IMR-90 (cell line): ENCODE measurements at regions not wholly inside any gene's neighbourhood (a gene's known extent, or its start where the extent isn't known, plus 50 kb on each side); places are given as distances from the start of the nearest gene placed in this dataset.

Source experiments
- ATAC-seq: fragments of 200-7000 bp; cut with Tn5 transposase; 2 replicates; pipeline ENCODE4 v1.9.1; 2020; ENCODE audit warnings: low read depth, mild to moderate bottlenecking, moderate library complexity
- BruUV-seq: library from RNA; stranded (reverse); fragments of 400-500 nt; replicated peaks from 2 replicates; lab custom pipeline; 2021; lab: Mats Ljungman, UMichigan
- CTCF ChIA-PET: fragments of 300-600 bp; formaldehyde crosslinking; extraction: SDS; loops from one replicate; lab custom pipeline; 2021; ENCODE audit warnings: antibody characterized with exemption; lab: Yijun Ruan, JAX
- POLR2A ChIA-PET: fragments of 300-600 bp; sonication (Branson Sonifier 250); formaldehyde crosslinking; loops from one replicate; lab custom pipeline; 2022; ENCODE audit warnings: antibody characterized with exemption; ENCODE audit not compliant: unreplicated experiment; lab: Charles Lee
- DNase-seq: peaks from one replicate; pipeline ENCODE4 v3.0.0; 2013
- H2AFZ ChIP-seq: replicated peaks from 2 replicates; pipeline ENCODE3; 2013; ENCODE audit warnings: low read length, mild to moderate bottlenecking; ENCODE audit not compliant: poor library complexity
- H2AK5ac ChIP-seq: 2 replicates; pipeline ENCODE4 v1.6.1; 2013; ENCODE audit warnings: low read depth, low read length, inconsistent platforms
- H2AK9ac ChIP-seq: replicated peaks from 2 replicates; pipeline ENCODE3; 2013; ENCODE audit warnings: mild to moderate bottlenecking, low read depth, low read length, moderate library complexity; ENCODE audit not compliant: poor library complexity
- H2BK120ac ChIP-seq: 2 replicates; pipeline ENCODE4 v1.6.1; 2013; ENCODE audit warnings: low read depth, low read length, inconsistent platforms
- H2BK15ac ChIP-seq: 3 replicates; pipeline ENCODE4 v1.6.1; 2013; ENCODE audit warnings: low read depth, low read length, inconsistent platforms
- H2BK20ac ChIP-seq: 2 replicates; pipeline ENCODE4 v1.6.1; 2013; ENCODE audit warnings: low read depth, mild to moderate bottlenecking, inconsistent platforms, low read length, moderate library complexity
- H2BK5ac ChIP-seq: 2 replicates; pipeline ENCODE4 v1.6.1; 2013; ENCODE audit warnings: mild to moderate bottlenecking, low read depth, low read length, inconsistent platforms; ENCODE audit not compliant: poor library complexity, severe bottlenecking
- H3K14ac ChIP-seq: replicated peaks from 2 replicates; pipeline ENCODE4 v1.6.1; 2013; ENCODE audit warnings: low read depth, low read length, inconsistent platforms
- H3K18ac ChIP-seq: 2 replicates; pipeline ENCODE4 v1.6.1; 2013; ENCODE audit warnings: low read depth, low read length, control low read depth
- H3K23ac ChIP-seq: 2 replicates; pipeline ENCODE4 v1.6.1; 2013; ENCODE audit warnings: low read depth, low read length, inconsistent platforms
- H3K27ac ChIP-seq: 2 replicates; pipeline ENCODE4 v1.5.1; 2013; ENCODE audit warnings: mild to moderate bottlenecking, control low read depth, low read length; ENCODE audit not compliant: insufficient read depth
- H3K27me3 ChIP-seq: 2 replicates; pipeline ENCODE4 v1.6.1; 2013; ENCODE audit warnings: low read length; ENCODE audit not compliant: control insufficient read depth, insufficient read depth
- H3K36me3 ChIP-seq: 2 replicates; pipeline ENCODE4 v1.6.1; 2013; ENCODE audit warnings: low read length, mixed read lengths; ENCODE audit not compliant: control insufficient read depth, insufficient read depth
- H3K4ac ChIP-seq: 2 replicates; pipeline ENCODE4 v1.6.1; 2013; ENCODE audit warnings: low read depth, low read length, inconsistent platforms
- H3K4me1 ChIP-seq: 2 replicates; pipeline ENCODE4 v1.6.1; 2013; ENCODE audit warnings: low read length, mixed read lengths; ENCODE audit not compliant: control insufficient read depth, insufficient read depth
- H3K4me2 ChIP-seq: 2 replicates; pipeline ENCODE4 v1.6.1; 2013; ENCODE audit warnings: low read depth, mild to moderate bottlenecking, control low read depth, low read length, moderate library complexity
- H3K4me3 ChIP-seq: 2 replicates; pipeline ENCODE4 v1.5.1; 2013; ENCODE audit warnings: low read depth, mild to moderate bottlenecking, control low read depth, low read length, moderate library complexity; ENCODE audit not compliant: insufficient read depth
- H3K56ac ChIP-seq: 2 replicates; pipeline ENCODE4 v1.6.1; 2013; ENCODE audit warnings: low read length, inconsistent platforms; ENCODE audit not compliant: insufficient read depth; ENCODE audit errors: extremely low read depth
- H3K79me1 ChIP-seq, 2 experiments: 2 replicates each; pipeline ENCODE4 v1.6.1; 2013; ENCODE audit warnings: low read length in 2 of 2, inconsistent platforms in 1 of 2, low read depth in 1 of 2
- H3K9ac ChIP-seq: 2 replicates; pipeline ENCODE4 v1.6.1; 2013; ENCODE audit warnings: low read depth, low read length, control low read depth
- H3K9me1 ChIP-seq: 2 replicates; pipeline ENCODE4 v1.6.1; 2013; ENCODE audit warnings: low read length, inconsistent platforms; ENCODE audit not compliant: insufficient read depth
- H3K9me3 ChIP-seq: 2 replicates; pipeline ENCODE4 v1.6.1; 2013; ENCODE audit warnings: low read length; ENCODE audit not compliant: control insufficient read depth, insufficient read depth
- H4K20me1 ChIP-seq: 2 replicates; pipeline ENCODE4 v1.6.1; 2013; ENCODE audit warnings: low read length, inconsistent platforms; ENCODE audit not compliant: insufficient read depth
- H4K5ac ChIP-seq: 2 replicates; pipeline ENCODE4 v1.6.1; 2013; ENCODE audit warnings: mild to moderate bottlenecking, low read depth, low read length, control low read depth
- H4K8ac ChIP-seq, 2 experiments: 2 replicates each; pipeline ENCODE4 v1.6.1; 2013; ENCODE audit warnings: low read depth in 2 of 2, low read length in 2 of 2, control low read depth in 1 of 2, inconsistent platforms in 1 of 2
- H4K91ac ChIP-seq: 2 replicates; pipeline ENCODE4 v1.6.1; 2013; ENCODE audit warnings: low read depth, low read length, inconsistent platforms; ENCODE audit not compliant: insufficient read depth
- BHLHE40 ChIP-seq: fragments of 150-350 bp; IDR thresholded peaks from 2 replicates; pipeline ENCODE4 v1.6.1; 2016; ENCODE audit warnings: mild to moderate bottlenecking, low read depth, low read length
- CEBPB ChIP-seq: IDR thresholded peaks from 2 replicates; pipeline ENCODE4 v1.6.1; 2012; ENCODE audit warnings: low read depth, low read length, improper control_type of control experiment
- CHD1 ChIP-seq: IDR thresholded peaks from 2 replicates; pipeline ENCODE4 v1.6.1; 2012; ENCODE audit warnings: low read depth, low read length, improper control_type of control experiment
- FOS ChIP-seq: fragments of 150-350 bp; IDR thresholded peaks from 2 replicates; pipeline ENCODE4 v1.6.1; 2016; ENCODE audit warnings: low read depth, low read length
- MAFK ChIP-seq: IDR thresholded peaks from 2 replicates; pipeline ENCODE4 v1.6.1; 2012; ENCODE audit warnings: low read depth, low read length, improper control_type of control experiment
- MAZ ChIP-seq: IDR thresholded peaks from 2 replicates; pipeline ENCODE4 v1.6.1; 2012; ENCODE audit warnings: low read depth, mild to moderate bottlenecking, low read length, improper control_type of control experiment, moderate library complexity, borderline replicate concordance
- MXI1 ChIP-seq: IDR thresholded peaks from 2 replicates; pipeline ENCODE4 v1.6.1; 2012; ENCODE audit warnings: low read depth, mild to moderate bottlenecking, low read length, moderate library complexity, borderline replicate concordance
- NFE2L2 ChIP-seq: fragments of 150-350 bp; IDR thresholded peaks from 2 replicates; pipeline ENCODE4 v1.6.1; 2016; ENCODE audit warnings: low read depth, mild to moderate bottlenecking, low read length
- POLR2A ChIP-seq: IDR thresholded peaks from 2 replicates; pipeline ENCODE4 v1.6.1; 2012; ENCODE audit warnings: mild to moderate bottlenecking, low read depth, low read length
- RAD21 ChIP-seq: IDR thresholded peaks from 2 replicates; pipeline ENCODE4 v1.6.1; 2012; ENCODE audit warnings: low read length, improper control_type of control experiment
- RCOR1 ChIP-seq: IDR thresholded peaks from 2 replicates; pipeline ENCODE4 v1.6.1; 2012; ENCODE audit warnings: mild to moderate bottlenecking, low read length, improper control_type of control experiment; ENCODE audit not compliant: insufficient replicate concordance
- RFX5 ChIP-seq: IDR thresholded peaks from 2 replicates; pipeline ENCODE4 v1.8.0; 2012; ENCODE audit warnings: low read depth, mild to moderate bottlenecking, low read length, moderate library complexity
- SMC3 ChIP-seq: fragments of 150-350 bp; IDR thresholded peaks from 2 replicates; pipeline ENCODE4 v1.6.1; 2016; ENCODE audit warnings: low read depth, mild to moderate bottlenecking, antibody characterized with exemption, low read length, moderate library complexity
- WGBS, 2 experiments: methylation state at CpG; one replicate each; pipeline versions ENCODE4 v1.1.5 to v1.1.7; 2013; ENCODE audit warnings: missing lambda C conversion rate in 2 of 2; ENCODE audit not compliant: insufficient read length in 1 of 2; ENCODE audit errors: extremely low coverage in 2 of 2; 5-methylcytosine and 5-hydroxymethylcytosine counted together
- dilution Hi-C: fragments of 300-500 bp; cut with HindIII; formaldehyde crosslinking; loops from one replicate; pipeline ENCODE4 v1.14.3; 2018; ENCODE audit warnings: low sequenced_read_pairs; ENCODE audit not compliant: unreplicated experiment
- in situ Hi-C: fragments of 300-500 bp; cut with MboI; formaldehyde crosslinking; loops from 3 replicates; pipeline ENCODE4 v1.14.3; 2019; ENCODE audit warnings: low sequenced_read_pairs, inconsistent platforms, mixed read lengths
- intact Hi-C: fragments of 100-400 bp; cut with micrococcal nuclease; formaldehyde crosslinking; loops from 2 replicates; pipeline ENCODE4 v1.10.0; 2022
- TF ChIP-seq, protein P1 (sequence below): fragments of 150-350 bp; IDR thresholded peaks from 2 replicates; pipeline ENCODE4 v1.6.1; 2016; ENCODE audit warnings: low read depth, mild to moderate bottlenecking, low read length, moderate library complexity, borderline replicate concordance
- TF ChIP-seq, protein P2 (sequence below): fragments of 150-350 bp; IDR thresholded peaks from 2 replicates; pipeline ENCODE4 v1.6.1; 2017; ENCODE audit warnings: mild to moderate bottlenecking, antibody characterized with exemption, low read length, low read depth

DNA sequence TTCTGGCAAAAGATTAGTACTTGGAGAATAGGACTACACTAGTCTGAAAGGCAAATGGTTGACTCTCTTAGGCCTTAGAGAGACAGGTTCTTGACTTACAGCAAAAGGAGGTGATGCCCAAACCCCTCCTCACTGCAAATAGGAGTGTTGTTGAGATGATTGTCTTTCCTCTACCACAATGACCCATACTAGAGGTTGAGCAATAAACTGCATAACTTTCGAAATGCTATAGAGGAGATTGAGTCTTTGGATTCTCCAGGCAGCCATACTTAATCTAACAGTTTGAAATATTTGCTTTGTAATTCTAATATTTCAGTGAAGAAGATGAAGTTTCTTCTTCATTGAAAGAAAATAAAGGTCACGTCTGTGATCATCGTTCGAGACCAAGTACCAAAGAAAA lies 498.5 kb upstream of the GBE1 start:
- TF ChIP-seq, protein P1, sequence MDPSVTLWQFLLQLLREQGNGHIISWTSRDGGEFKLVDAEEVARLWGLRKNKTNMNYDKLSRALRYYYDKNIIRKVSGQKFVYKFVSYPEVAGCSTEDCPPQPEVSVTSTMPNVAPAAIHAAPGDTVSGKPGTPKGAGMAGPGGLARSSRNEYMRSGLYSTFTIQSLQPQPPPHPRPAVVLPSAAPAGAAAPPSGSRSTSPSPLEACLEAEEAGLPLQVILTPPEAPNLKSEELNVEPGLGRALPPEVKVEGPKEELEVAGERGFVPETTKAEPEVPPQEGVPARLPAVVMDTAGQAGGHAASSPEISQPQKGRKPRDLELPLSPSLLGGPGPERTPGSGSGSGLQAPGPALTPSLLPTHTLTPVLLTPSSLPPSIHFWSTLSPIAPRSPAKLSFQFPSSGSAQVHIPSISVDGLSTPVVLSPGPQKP, result no peak
- TF ChIP-seq CEBPB (no peak), MAZ (no peak), RCOR1 (no peak), FOS (no peak), BHLHE40 (no peak), MXI1 (no peak), MAFK (no peak), RFX5 (no peak), CHD1 (no peak), POLR2A (no peak), RAD21 (no peak), NFE2L2 (no peak), SMC3 (no peak)
- TF ChIP-seq, protein P2, sequence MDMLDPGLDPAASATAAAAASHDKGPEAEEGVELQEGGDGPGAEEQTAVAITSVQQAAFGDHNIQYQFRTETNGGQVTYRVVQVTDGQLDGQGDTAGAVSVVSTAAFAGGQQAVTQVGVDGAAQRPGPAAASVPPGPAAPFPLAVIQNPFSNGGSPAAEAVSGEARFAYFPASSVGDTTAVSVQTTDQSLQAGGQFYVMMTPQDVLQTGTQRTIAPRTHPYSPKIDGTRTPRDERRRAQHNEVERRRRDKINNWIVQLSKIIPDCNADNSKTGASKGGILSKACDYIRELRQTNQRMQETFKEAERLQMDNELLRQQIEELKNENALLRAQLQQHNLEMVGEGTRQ, result no peak
- Histone ChIP-seq H3K9ac (no peak overlapping the region), H3K4me2 (no peak overlapping the region), H3K36me3 (no peaks in the 10 kb centered on the region), H2BK120ac (no peak overlapping the region), H3K79me1 (no peaks in the 10 kb centered on the region), H4K91ac (no peak overlapping the region), H2AFZ (no peak overlapping the region), H2BK15ac (no peak overlapping the region), H2AK5ac (no peak overlapping the region), H2BK20ac (no peak overlapping the region), H3K23ac (no peak overlapping the region), H2BK5ac (no peak overlapping the region), H3K4me1 (no peaks in the 10 kb centered on the region), H3K27me3 (no peaks in the 10 kb centered on the region), H3K4ac (no peak overlapping the region), H4K20me1 (no peaks in the 10 kb centered on the region), H4K5ac (no peak overlapping the region), H3K27ac (no peak overlapping the region), H3K4me3 (no peak overlapping the region), H4K8ac (no peak overlapping the region), H3K14ac (no peak overlapping the region), H3K9me3 (no peaks in the 10 kb centered on the region), H3K18ac (no peak overlapping the region), H2AK9ac (no peak overlapping the region), H3K56ac (no peak overlapping the region), H3K9me1 (no peaks in the 10 kb centered on the region)
- dilution Hi-C loops (no loop called here), intact Hi-C loops (no loop called here), in situ Hi-C loops (no loop called here)
- ATAC-seq (no peak), DNase-seq (no peak)
- POLR2A ChIA-PET, result no interaction called here
- no TSS peak for BruUV-seq
- WGBS, 2 experiments, result 75% methylated on average over 2 of the region's 4 CpGs; no CpG with 5 or more reads in 1 of the 2 experiments
- CTCF ChIA-PET, result no interaction called here
